ENCODE measurements at regions not wholly inside any gene's neighbourhood (a gene's known extent, or its start where the extent isn't known, plus 50 kb on each side); places are given as distances from the start of the nearest gene placed in this dataset.
"Not testable (repeated sequence)": the region's sequence is repeated elsewhere in the genome, so short reads cannot be mapped to it uniquely, and the experiment has no call there.

GRCh38 chr6:85747093-85747492 lies 104.4 kb upstream of the SYNCRIP start:
- Histone ChIP-seq H3K9me3 (ENCODE audit: control insufficient read depth in 2 of 2, insufficient read depth in 1 of 2, low read depth in 1 of 2, low read length in 1 of 2) (peaks cover 0 to 4% of the 10 kb centered on the region in 2 donors), H3K4me1 (ENCODE audit: control insufficient read depth in 3 of 3, insufficient read depth in 2 of 3, low read depth in 1 of 3, low read length in 2 of 3) (peaks cover 0 to 7% (median 4%) of the 10 kb centered on the region in 3 donors), H3K4me3 (ENCODE audit: low read depth in 1 of 3, low read length in 3 of 3) (no peak overlapping the region), H3K27me3 (ENCODE audit: control insufficient read depth in 3 of 3, insufficient read depth in 3 of 3, low read length in 3 of 3) (no peaks in the 10 kb centered on the region), H3K36me3 (ENCODE audit: control insufficient read depth in 3 of 3, insufficient read depth in 2 of 3, low read depth in 1 of 3, low read length in 3 of 3) (no peaks in the 10 kb centered on the region), H3K27ac (ENCODE audit: low read depth in 1 of 3, low read length in 2 of 3) (no peak overlapping the region)
- DNase-seq (no peak), FAIRE-seq (no peak)

- H3K4me3 ChIP-seq (ENCODE audit: low read depth in 1 of 3, low read length in 3 of 3), result no peak overlapping the region
- no peaks in the 10 kb centered on the region for H3K27me3 ChIP-seq (ENCODE audit: control insufficient read depth in 3 of 3, insufficient read depth in 3 of 3, low read length in 3 of 3)
- H3K36me3 ChIP-seq (ENCODE audit: control insufficient read depth in 3 of 3, insufficient read depth in 2 of 3, low read depth in 1 of 3, low read length in 3 of 3), result no peaks in the 10 kb centered on the region
- 74 to 81% (median 80%) methylated on average over 4 of the region's 4 CpGs for WGBS, 3 donors
- H3K9me3 ChIP-seq (ENCODE audit: control insufficient read depth in 2 of 2, insufficient read depth in 1 of 2, low read depth in 1 of 2, low read length in 1 of 2), result peaks cover 0 to 4% of the 10 kb centered on the region in 2 donors
- FAIRE-seq, result no peak
- peaks cover 0 to 4% (median 0%) of the 10 kb centered on the region in 3 donors for H3K4me1 ChIP-seq (ENCODE audit: control insufficient read depth in 3 of 3, insufficient read depth in 2 of 3, low read depth in 1 of 3, low read length in 2 of 3)
- H3K27ac ChIP-seq (ENCODE audit: low read depth in 1 of 3, low read length in 2 of 3), result no peak overlapping the region
- DNase-seq, result peak; percentile 3 to 26
These were observed 101.8 kb upstream of the SYNCRIP start for GRCh38 chr6:85744433-85744970.

- DNase-seq, result no peak
- Histone ChIP-seq H3K27me3 (ENCODE audit: control insufficient read depth in 3 of 3, insufficient read depth in 3 of 3, low read length in 3 of 3) (no peaks in the 10 kb centered on the region), H3K4me1 (ENCODE audit: control insufficient read depth in 3 of 3, insufficient read depth in 2 of 3, low read depth in 1 of 3, low read length in 2 of 3) (no peaks in the 10 kb centered on the region), H3K9me3 (ENCODE audit: control insufficient read depth in 2 of 2, insufficient read depth in 1 of 2, low read depth in 1 of 2, low read length in 1 of 2) (peaks cover 0 to 8% of the 10 kb centered on the region in 2 donors), H3K4me3 (ENCODE audit: low read depth in 1 of 3, low read length in 3 of 3) (no peak overlapping the region), H3K36me3 (ENCODE audit: control insufficient read depth in 3 of 3, insufficient read depth in 2 of 3, low read depth in 1 of 3, low read length in 3 of 3) (no peaks in the 10 kb centered on the region), H3K27ac (ENCODE audit: low read depth in 1 of 3, low read length in 2 of 3) (no peak overlapping the region)
- FAIRE-seq, result peak; percentile 96
These were observed 83.5 kb upstream of the SYNCRIP start for GRCh38 chr6:85726206-85726605.

GRCh38 chr6:85715797-85716196 lies 73.1 kb upstream of the SYNCRIP start:
- FAIRE-seq (no peak), DNase-seq (no peak)

GRCh38 chr6:85714893-85715530 lies 72.3 kb upstream of the SYNCRIP start:
- no peak for FAIRE-seq
- Histone ChIP-seq H3K27ac (ENCODE audit: low read depth in 1 of 3, low read length in 2 of 3) (no peak overlapping the region), H3K27me3 (ENCODE audit: control insufficient read depth in 3 of 3, insufficient read depth in 3 of 3, low read length in 3 of 3) (no peaks in the 10 kb centered on the region), H3K4me1 (ENCODE audit: control insufficient read depth in 3 of 3, insufficient read depth in 2 of 3, low read depth in 1 of 3, low read length in 2 of 3) (no peaks in the 10 kb centered on the region), H3K9me3 (ENCODE audit: control insufficient read depth in 2 of 2, insufficient read depth in 1 of 2, low read depth in 1 of 2, low read length in 1 of 2) (peaks cover 0 to 3% of the 10 kb centered on the region in 2 donors), H3K36me3 (ENCODE audit: control insufficient read depth in 3 of 3, insufficient read depth in 2 of 3, low read depth in 1 of 3, low read length in 3 of 3) (no peaks in the 10 kb centered on the region), H3K4me3 (ENCODE audit: low read depth in 1 of 3, low read length in 3 of 3) (no peak overlapping the region)
- 77 to 83% (median 78%) methylated on average over 9 of the region's 9 CpGs for WGBS, 3 donors
- DNase-seq, result no peak

More at GRCh38 chr6:85715797-85716196, 73.1 kb upstream of the SYNCRIP start:
- Histone ChIP-seq H3K27me3 (ENCODE audit: control insufficient read depth in 3 of 3, insufficient read depth in 3 of 3, low read length in 3 of 3) (no peaks in the 10 kb centered on the region), H3K4me3 (ENCODE audit: low read depth in 1 of 3, low read length in 3 of 3) (no peak overlapping the region), H3K36me3 (ENCODE audit: control insufficient read depth in 3 of 3, insufficient read depth in 2 of 3, low read depth in 1 of 3, low read length in 3 of 3) (no peaks in the 10 kb centered on the region), H3K27ac (ENCODE audit: low read depth in 1 of 3, low read length in 2 of 3) (no peak overlapping the region), H3K9me3 (ENCODE audit: control insufficient read depth in 2 of 2, insufficient read depth in 1 of 2, low read depth in 1 of 2, low read length in 1 of 2) (peaks cover 0 to 3% of the 10 kb centered on the region in 2 donors), H3K4me1 (ENCODE audit: control insufficient read depth in 3 of 3, insufficient read depth in 2 of 3, low read depth in 1 of 3, low read length in 2 of 3) (no peaks in the 10 kb centered on the region)

- Histone ChIP-seq H3K4me1 (ENCODE audit: control insufficient read depth in 3 of 3, insufficient read depth in 2 of 3, low read depth in 1 of 3, low read length in 2 of 3) (no peaks in the 10 kb centered on the region), H3K27me3 (ENCODE audit: control insufficient read depth in 3 of 3, insufficient read depth in 3 of 3, low read length in 3 of 3) (no peaks in the 10 kb centered on the region), H3K27ac (ENCODE audit: low read depth in 1 of 3, low read length in 2 of 3) (no peak overlapping the region), H3K4me3 (ENCODE audit: low read depth in 1 of 3, low read length in 3 of 3) (no peak overlapping the region), H3K9me3 (ENCODE audit: control insufficient read depth in 2 of 2, insufficient read depth in 1 of 2, low read depth in 1 of 2, low read length in 1 of 2) (peaks cover 0 to 3% of the 10 kb centered on the region in 2 donors), H3K36me3 (ENCODE audit: control insufficient read depth in 3 of 3, insufficient read depth in 2 of 3, low read depth in 1 of 3, low read length in 3 of 3) (no peaks in the 10 kb centered on the region)
- no peak for FAIRE-seq
- 65 to 86% (median 76%) methylated on average over 2 of the region's 2 CpGs for WGBS, 3 donors
- DNase-seq, result no peak
These were observed 69.7 kb upstream of the SYNCRIP start for GRCh38 chr6:85712346-85712745.

- not testable (repeated sequence) for DNase-seq; H3K4me1 ChIP-seq (ENCODE audit: control insufficient read depth in 3 of 3, insufficient read depth in 2 of 3, low read depth in 1 of 3, low read length in 2 of 3); H3K36me3 ChIP-seq (ENCODE audit: control insufficient read depth in 3 of 3, insufficient read depth in 2 of 3, low read depth in 1 of 3, low read length in 3 of 3); FAIRE-seq; H3K4me3 ChIP-seq (ENCODE audit: low read depth in 1 of 3, low read length in 3 of 3); H3K27ac ChIP-seq (ENCODE audit: low read depth in 1 of 3, low read length in 2 of 3); H3K27me3 ChIP-seq (ENCODE audit: control insufficient read depth in 3 of 3, insufficient read depth in 3 of 3, low read length in 3 of 3); H3K9me3 ChIP-seq (ENCODE audit: control insufficient read depth in 2 of 2, insufficient read depth in 1 of 2, low read depth in 1 of 2, low read length in 1 of 2)
- 85 to 89% (median 88%) methylated on average over 1 of the region's 1 CpG for WGBS, 3 donors
These were observed 64.9 kb upstream of the SYNCRIP start for GRCh38 chr6:85707515-85708145.

- Histone ChIP-seq H3K36me3 (ENCODE audit: control insufficient read depth in 3 of 3, insufficient read depth in 2 of 3, low read depth in 1 of 3, low read length in 3 of 3) (no peaks in the 10 kb centered on the region), H3K27ac (ENCODE audit: low read depth in 1 of 3, low read length in 2 of 3) (no peak overlapping the region), H3K4me1 (ENCODE audit: control insufficient read depth in 3 of 3, insufficient read depth in 2 of 3, low read depth in 1 of 3, low read length in 2 of 3) (no peaks in the 10 kb centered on the region), H3K4me3 (ENCODE audit: low read depth in 1 of 3, low read length in 3 of 3) (no peak overlapping the region), H3K27me3 (ENCODE audit: control insufficient read depth in 3 of 3, insufficient read depth in 3 of 3, low read length in 3 of 3) (no peaks in the 10 kb centered on the region), H3K9me3 (ENCODE audit: control insufficient read depth in 2 of 2, insufficient read depth in 1 of 2, low read depth in 1 of 2, low read length in 1 of 2) (peaks cover 0 to 4% of the 10 kb centered on the region in 2 donors)
- FAIRE-seq (no peak), DNase-seq (no peak)
- 68 to 75% (median 69%) methylated on average over 3 of the region's 3 CpGs for WGBS, 3 donors
These were observed 63.6 kb upstream of the SYNCRIP start for GRCh38 chr6:85706272-85706671.

Measured in small intestine (tissue), 7 donors.